SU-DHL-6 (cell line): ENCODE measurements at regions not wholly inside any gene's neighbourhood (a gene's known extent, or its start where the extent isn't known, plus 50 kb on each side); places are given as distances from the start of the nearest gene placed in this dataset.

ENCODE experiments used
- EZH2phosphoT487 ChIP-seq: fragments of 200-600 bp; sonication (generic), shearing (Covaris generic); conservative IDR thresholded peaks from 2 replicates; pipeline ENCODE4 v1.6.1; 2018; ENCODE audit warnings: mild to moderate bottlenecking, antibody characterized with exemption, low read length, moderate library complexity, mixed read lengths
- TF ChIP-seq, protein P1 (sequence below): fragments of 200-600 bp; sonication (generic); IDR thresholded peaks from one replicate; pipeline ENCODE4 v1.5.1; 2017; ENCODE audit warnings: antibody characterized with exemption, mild to moderate bottlenecking, low read length, moderate library complexity; ENCODE audit not compliant: insufficient read depth, poor library complexity, severe bottlenecking

DNA sequence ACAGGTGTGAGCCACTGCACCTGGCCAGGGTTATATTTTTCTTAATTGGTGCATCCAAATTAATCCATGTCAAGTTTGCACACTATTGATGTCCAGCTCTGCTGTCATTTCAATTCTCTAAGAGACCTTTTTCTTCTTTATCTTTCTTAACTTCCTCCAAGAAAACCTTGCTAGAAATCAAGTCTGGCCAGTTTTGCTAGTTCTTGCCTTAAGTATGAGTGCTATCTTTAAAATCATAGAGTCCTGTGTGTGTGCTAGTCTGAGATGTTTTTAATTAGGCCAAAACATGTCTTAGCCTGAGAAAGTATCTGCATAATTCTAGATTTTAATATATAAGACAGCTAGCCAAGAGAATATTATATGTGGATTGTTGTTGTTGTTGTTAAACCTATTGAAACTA is 56.2 kb upstream of the SLC39A10 start:
- TF ChIP-seq, protein P1, sequence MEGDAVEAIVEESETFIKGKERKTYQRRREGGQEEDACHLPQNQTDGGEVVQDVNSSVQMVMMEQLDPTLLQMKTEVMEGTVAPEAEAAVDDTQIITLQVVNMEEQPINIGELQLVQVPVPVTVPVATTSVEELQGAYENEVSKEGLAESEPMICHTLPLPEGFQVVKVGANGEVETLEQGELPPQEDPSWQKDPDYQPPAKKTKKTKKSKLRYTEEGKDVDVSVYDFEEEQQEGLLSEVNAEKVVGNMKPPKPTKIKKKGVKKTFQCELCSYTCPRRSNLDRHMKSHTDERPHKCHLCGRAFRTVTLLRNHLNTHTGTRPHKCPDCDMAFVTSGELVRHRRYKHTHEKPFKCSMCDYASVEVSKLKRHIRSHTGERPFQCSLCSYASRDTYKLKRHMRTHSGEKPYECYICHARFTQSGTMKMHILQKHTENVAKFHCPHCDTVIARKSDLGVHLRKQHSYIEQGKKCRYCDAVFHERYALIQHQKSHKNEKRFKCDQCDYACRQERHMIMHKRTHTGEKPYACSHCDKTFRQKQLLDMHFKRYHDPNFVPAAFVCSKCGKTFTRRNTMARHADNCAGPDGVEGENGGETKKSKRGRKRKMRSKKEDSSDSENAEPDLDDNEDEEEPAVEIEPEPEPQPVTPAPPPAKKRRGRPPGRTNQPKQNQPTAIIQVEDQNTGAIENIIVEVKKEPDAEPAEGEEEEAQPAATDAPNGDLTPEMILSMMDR = no peak
- TF ChIP-seq EZH2phosphoT487 = no peak
